ENCODE measurements at regions not wholly inside any gene's neighbourhood (a gene's known extent, or its start where the extent isn't known, plus 50 kb on each side); places are given as distances from the start of the nearest gene placed in this dataset.
"Not testable (repeated sequence)": the region's sequence is repeated elsewhere in the genome, so short reads cannot be mapped to it uniquely, and the experiment has no call there.

DNA sequence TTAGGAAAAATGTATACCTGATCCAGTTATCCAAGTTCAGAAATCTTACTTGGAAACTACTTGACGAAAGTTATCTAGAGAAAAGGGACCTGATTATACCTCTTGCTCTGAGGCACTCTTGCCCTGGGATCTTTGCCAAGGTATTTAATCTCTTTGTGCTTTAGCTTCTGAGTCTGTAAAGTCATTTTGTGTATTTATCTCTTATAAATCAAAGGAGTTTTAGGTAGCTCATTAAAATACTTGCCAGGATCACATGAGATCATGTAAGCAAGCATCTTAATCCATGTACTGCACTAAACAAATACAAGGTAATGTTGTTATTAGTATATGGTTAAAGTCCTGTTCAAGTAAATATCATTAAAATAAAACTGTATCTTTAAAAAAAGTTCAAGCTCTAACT, 147.5 kb downstream of the IPO8 start:
- ChIA-PET POLR2A (interaction anchor here in 1 of 2 donors (0.5 kb wide), 1 partner anchor 109 kb away, joined by 4 read pairs; no protein-coding TSS in a partner anchor), CTCF (no interaction called here)
- Histone ChIP-seq H3K4me1 (ENCODE audit: control insufficient read depth in 1 of 2, extremely low read depth in 1 of 2, insufficient read depth in 2 of 2, low read length in 2 of 2) (no peaks in the 10 kb centered on the region), H3K36me3 (ENCODE audit: control insufficient read depth in 2 of 2, extremely low read depth in 1 of 2, insufficient read depth in 1 of 2, low read length in 1 of 2) (no peaks in the 10 kb centered on the region), H3K4me3 (ENCODE audit: control insufficient read depth in 1 of 2, extremely low read depth in 1 of 2, low read length in 1 of 2) (no peak overlapping the region), H3K27ac (ENCODE audit: low read length) (no peak overlapping the region), H3K9me3 (no peaks in the 10 kb centered on the region), H3K27me3 (replicated peaks in 1 of 2; ENCODE audit: control insufficient read depth in 2 of 2, extremely low read depth in 1 of 2, insufficient read depth in 2 of 2, low read length in 1 of 2) (no peaks in the 10 kb centered on the region)
- Mint-ChIP-seq H3K36me3 (no peaks in the 10 kb centered on the region), H3K27ac (no peak overlapping the region), H3K9me3 (peaks cover 0 to 24% (median 6%) of the 10 kb centered on the region in 3 donors), H3K4me1 (no peaks in the 10 kb centered on the region), H3K4me3 (no peak overlapping the region), H3K27me3 (peaks cover 3 to 17% of the 10 kb centered on the region in 2 donors)
- DNase-seq, result no peak
- no peak for ATAC-seq (replicated peaks in 1 of 4)
- no CpG with 5 or more reads among the region's 1 CpG for WGBS (ENCODE audit: insufficient coverage)

DNA sequence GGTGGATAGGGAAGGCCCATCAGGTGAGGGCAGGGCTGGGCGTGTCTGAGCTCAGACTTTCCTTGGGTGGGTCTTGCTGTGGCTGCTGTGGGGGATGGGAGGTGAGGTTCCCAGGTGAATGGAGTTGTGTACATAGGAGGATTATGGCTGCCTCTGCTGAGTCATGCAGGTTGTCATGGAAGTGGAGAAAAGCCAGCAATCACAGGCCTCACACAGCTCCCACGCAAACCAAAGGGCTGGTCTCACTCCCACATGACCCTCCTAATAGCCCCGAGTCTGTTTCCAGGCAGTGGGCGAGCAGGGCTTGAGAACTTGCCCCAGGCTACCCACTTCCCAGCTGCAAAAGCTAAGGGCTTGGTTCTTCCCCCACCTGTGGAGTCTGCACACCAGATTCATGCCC, 149.5 kb downstream of the IPO8 start:
- Mint-ChIP-seq H3K9me3 (peaks cover 10 to 33% (median 15%) of the 10 kb centered on the region in 3 donors), H3K36me3 (no peaks in the 10 kb centered on the region), H3K4me1 (no peaks in the 10 kb centered on the region), H3K27ac (no peak overlapping the region), H3K4me3 (no peak overlapping the region), H3K27me3 (peaks cover 3 to 11% of the 10 kb centered on the region in 2 donors)
- Histone ChIP-seq H3K27me3 (replicated peaks in 1 of 2; ENCODE audit: control insufficient read depth in 2 of 2, extremely low read depth in 1 of 2, insufficient read depth in 2 of 2, low read length in 1 of 2) (no peaks in the 10 kb centered on the region), H3K27ac (ENCODE audit: low read length) (no peak overlapping the region), H3K4me1 (ENCODE audit: control insufficient read depth in 1 of 2, extremely low read depth in 1 of 2, insufficient read depth in 2 of 2, low read length in 2 of 2) (no peaks in the 10 kb centered on the region), H3K4me3 (ENCODE audit: control insufficient read depth in 1 of 2, extremely low read depth in 1 of 2, low read length in 1 of 2) (no peak overlapping the region), H3K9me3 (no peaks in the 10 kb centered on the region), H3K36me3 (ENCODE audit: control insufficient read depth in 2 of 2, extremely low read depth in 1 of 2, insufficient read depth in 1 of 2, low read length in 1 of 2) (no peaks in the 10 kb centered on the region)
- DNase-seq (no peak), ATAC-seq (replicated peaks in 1 of 4) (no peak)
- POLR2A ChIA-PET, result no interaction called here
- 76% methylated on average over 4 of the region's 4 CpGs for WGBS (ENCODE audit: insufficient coverage)
- CTCF ChIA-PET, result no interaction called here

DNA sequence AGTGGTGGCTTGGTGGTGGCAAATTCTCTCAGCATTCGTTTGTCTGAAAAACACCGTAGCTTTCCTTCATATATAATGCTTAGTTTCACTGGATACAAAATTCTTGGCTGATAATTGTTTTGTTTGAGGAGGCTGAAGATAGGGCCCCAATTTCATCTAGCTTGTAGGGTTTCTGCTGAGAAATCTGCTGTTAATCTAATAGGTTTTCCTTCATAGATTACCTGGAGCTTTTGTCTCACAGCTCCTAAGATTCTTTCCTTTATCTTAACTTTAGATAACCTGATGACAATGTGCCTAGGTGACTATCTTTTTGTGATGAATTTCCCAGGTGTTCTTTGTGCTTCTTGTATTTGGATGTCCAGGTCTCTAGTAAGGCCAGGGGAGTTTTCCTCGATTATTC, 151.0 kb downstream of the IPO8 start:
- H3K9me3 Mint-ChIP-seq, result peaks cover 13 to 34% (median 22%) of the 10 kb centered on the region in 3 donors
- peaks cover 3 to 11% of the 10 kb centered on the region in 2 donors for H3K27me3 Mint-ChIP-seq
- H3K36me3 ChIP-seq (ENCODE audit: control insufficient read depth in 2 of 2, extremely low read depth in 1 of 2, insufficient read depth in 1 of 2, low read length in 1 of 2); H3K27me3 ChIP-seq (replicated peaks in 1 of 2; ENCODE audit: control insufficient read depth in 2 of 2, extremely low read depth in 1 of 2, insufficient read depth in 2 of 2, low read length in 1 of 2); H3K4me1 ChIP-seq (ENCODE audit: control insufficient read depth in 1 of 2, extremely low read depth in 1 of 2, insufficient read depth in 2 of 2, low read length in 2 of 2); POLR2A ChIA-PET; H3K4me3 ChIP-seq (ENCODE audit: control insufficient read depth in 1 of 2, extremely low read depth in 1 of 2, low read length in 1 of 2); H3K27ac Mint-ChIP-seq; H3K36me3 Mint-ChIP-seq; H3K4me1 Mint-ChIP-seq; CTCF ChIA-PET; H3K9me3 ChIP-seq; ATAC-seq (replicated peaks in 1 of 4); H3K27ac ChIP-seq (ENCODE audit: low read length); DNase-seq; H3K4me3 Mint-ChIP-seq: not testable (repeated sequence)
- WGBS (ENCODE audit: insufficient coverage), result no CpG with 5 or more reads among the region's 3 CpGs

DNA sequence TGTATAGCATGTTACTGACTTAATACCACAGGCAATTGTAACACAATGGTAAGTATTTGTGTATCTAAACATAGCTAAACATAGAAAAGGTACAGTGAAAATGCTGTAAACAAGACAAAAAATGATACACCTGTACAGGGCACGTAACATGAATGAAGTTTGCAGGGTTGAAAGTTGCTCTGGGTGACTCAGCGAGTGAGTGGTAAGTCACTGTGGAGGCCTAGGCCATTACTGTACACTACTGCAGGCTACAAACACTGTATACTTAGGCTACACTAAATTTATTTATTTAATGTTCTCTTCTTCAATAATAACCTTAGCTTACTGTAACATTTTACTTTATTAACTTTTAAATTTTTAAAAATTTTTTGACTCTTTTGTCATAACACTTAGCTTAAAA, 158.4 kb downstream of the IPO8 start:
- Mint-ChIP-seq H3K27me3 (peaks cover 0 to 3% of the 10 kb centered on the region in 2 donors), H3K4me1 (no peaks in the 10 kb centered on the region), H3K4me3 (no peak overlapping the region), H3K9me3 (peaks cover 5 to 19% (median 11%) of the 10 kb centered on the region in 3 donors), H3K27ac (no peak overlapping the region), H3K36me3 (no peaks in the 10 kb centered on the region)
- Histone ChIP-seq H3K27me3 (replicated peaks in 1 of 2; ENCODE audit: control insufficient read depth in 2 of 2, extremely low read depth in 1 of 2, insufficient read depth in 2 of 2, low read length in 1 of 2) (no peaks in the 10 kb centered on the region), H3K27ac (ENCODE audit: low read length) (no peak overlapping the region), H3K4me1 (ENCODE audit: control insufficient read depth in 1 of 2, extremely low read depth in 1 of 2, insufficient read depth in 2 of 2, low read length in 2 of 2) (no peaks in the 10 kb centered on the region), H3K36me3 (ENCODE audit: control insufficient read depth in 2 of 2, extremely low read depth in 1 of 2, insufficient read depth in 1 of 2, low read length in 1 of 2) (no peaks in the 10 kb centered on the region), H3K9me3 (no peaks in the 10 kb centered on the region), H3K4me3 (ENCODE audit: control insufficient read depth in 1 of 2, extremely low read depth in 1 of 2, low read length in 1 of 2) (no peak overlapping the region)
- DNase-seq, result no peak
- WGBS (ENCODE audit: insufficient coverage), result no CpG with 5 or more reads among the region's 2 CpGs
- ATAC-seq (replicated peaks in 1 of 4), result no peak
- POLR2A ChIA-PET, result no interaction called here
- CTCF ChIA-PET, result no interaction called here

GRCh38 chr12:30533558-30534265, 162.0 kb downstream of the IPO8 start:
- H3K27ac ChIP-seq (ENCODE audit: low read length), result no peak overlapping the region
- H3K36me3 ChIP-seq (ENCODE audit: control insufficient read depth in 2 of 2, extremely low read depth in 1 of 2, insufficient read depth in 1 of 2, low read length in 1 of 2), result no peaks in the 10 kb centered on the region
- ChIA-PET CTCF (no interaction called here), POLR2A (no interaction called here)
- H3K4me3 Mint-ChIP-seq, result no peak overlapping the region
- ATAC-seq (replicated peaks in 1 of 4), result no peak
- H3K4me1 Mint-ChIP-seq, result no peaks in the 10 kb centered on the region
- no peaks in the 10 kb centered on the region for H3K27me3 ChIP-seq (replicated peaks in 1 of 2; ENCODE audit: control insufficient read depth in 2 of 2, extremely low read depth in 1 of 2, insufficient read depth in 2 of 2, low read length in 1 of 2)
- no CpG with 5 or more reads among the region's 5 CpGs for WGBS (ENCODE audit: insufficient coverage)
- peaks cover 0 to 7% of the 10 kb centered on the region in 2 donors for H3K27me3 Mint-ChIP-seq
- no peak overlapping the region for H3K27ac Mint-ChIP-seq
- H3K36me3 Mint-ChIP-seq, result no peaks in the 10 kb centered on the region
- H3K4me1 ChIP-seq (ENCODE audit: control insufficient read depth in 1 of 2, extremely low read depth in 1 of 2, insufficient read depth in 2 of 2, low read length in 2 of 2), result no peaks in the 10 kb centered on the region
- no peaks in the 10 kb centered on the region for H3K9me3 Mint-ChIP-seq
- no peak for DNase-seq
- no peak overlapping the region for H3K4me3 ChIP-seq (ENCODE audit: control insufficient read depth in 1 of 2, extremely low read depth in 1 of 2, low read length in 1 of 2)
- H3K9me3 ChIP-seq, result no peaks in the 10 kb centered on the region

- no peaks in the 10 kb centered on the region for H3K9me3 ChIP-seq
- no peaks in the 10 kb centered on the region for H3K4me1 ChIP-seq (ENCODE audit: control insufficient read depth in 1 of 2, extremely low read depth in 1 of 2, insufficient read depth in 2 of 2, low read length in 2 of 2)
- ATAC-seq (replicated peaks in 1 of 4), result no peak
- ChIA-PET CTCF (no interaction called here), POLR2A (no interaction called here)
- Mint-ChIP-seq H3K27ac (no peak overlapping the region), H3K9me3 (no peaks in the 10 kb centered on the region), H3K36me3 (no peaks in the 10 kb centered on the region), H3K27me3 (peaks cover 4 to 7% of the 10 kb centered on the region in 2 donors), H3K4me1 (no peaks in the 10 kb centered on the region), H3K4me3 (no peak overlapping the region)
- 52% methylated on average over 2 of the region's 8 CpGs for WGBS (ENCODE audit: insufficient coverage)
- no peaks in the 10 kb centered on the region for H3K36me3 ChIP-seq (ENCODE audit: control insufficient read depth in 2 of 2, extremely low read depth in 1 of 2, insufficient read depth in 1 of 2, low read length in 1 of 2)
- no peak overlapping the region for H3K4me3 ChIP-seq (ENCODE audit: control insufficient read depth in 1 of 2, extremely low read depth in 1 of 2, low read length in 1 of 2)
- DNase-seq, result no peak
- H3K27ac ChIP-seq (ENCODE audit: low read length), result no peak overlapping the region
- H3K27me3 ChIP-seq (replicated peaks in 1 of 2; ENCODE audit: control insufficient read depth in 2 of 2, extremely low read depth in 1 of 2, insufficient read depth in 2 of 2, low read length in 1 of 2), result no peaks in the 10 kb centered on the region
Measured at GRCh38 chr12:30531731-30532678, 163.7 kb downstream of the IPO8 start.

Data from T-cell (primary cell).